ENCODE measurements at regions not wholly inside any gene's neighbourhood (a gene's known extent, or its start where the extent isn't known, plus 50 kb on each side); places are given as distances from the start of the nearest gene placed in this dataset.

DNA sequence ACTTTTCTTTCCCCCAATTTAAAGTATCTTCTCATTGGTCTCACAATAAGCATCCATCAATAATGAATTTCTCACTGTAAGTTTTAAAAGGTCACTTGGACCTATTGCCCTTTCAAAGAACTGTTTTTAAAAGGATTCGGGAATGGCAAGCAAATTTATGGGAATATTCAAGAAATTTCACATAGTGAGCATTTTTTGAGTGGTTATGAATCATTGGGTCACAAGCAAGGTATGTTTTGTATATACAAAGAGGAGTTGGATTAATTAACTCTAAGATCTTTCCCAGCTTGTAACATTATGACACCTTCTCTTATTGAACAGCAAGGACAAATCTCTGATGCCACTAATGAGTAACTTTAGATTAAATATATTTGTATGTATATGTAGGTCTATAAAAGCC lies 165.0 kb downstream of the MOXD1 start:
- Histone ChIP-seq H3K9me3 (ENCODE audit: control extremely low read depth in 1 of 3, control insufficient read depth in 2 of 3, insufficient read depth in 1 of 3, low read length in 2 of 3) (no peaks in the 10 kb centered on the region), H3K27me3 (replicated peaks in 1 of 4; ENCODE audit: control extremely low read depth in 1 of 4, control insufficient read depth in 3 of 4, insufficient read depth in 4 of 4, low read length in 3 of 4) (peaks cover 0 to 3% (median 1%) of the 10 kb centered on the region in 4 experiments), H3K79me2 (ENCODE audit: control insufficient read depth, insufficient read depth, low read length) (no peaks in the 10 kb centered on the region), H3K9ac (ENCODE audit: low read length) (no peak overlapping the region), H3K4me2 (replicated peaks; ENCODE audit: low read depth, low read length, poor library complexity, severe bottlenecking) (no peak overlapping the region), H3K36me3 (replicated peaks in 1 of 2; ENCODE audit: control extremely low read depth in 1 of 2, control insufficient read depth in 1 of 2, extremely low read depth in 1 of 2, insufficient read depth in 2 of 2, low read length in 1 of 2) (no peaks in the 10 kb centered on the region), H3K27ac (ENCODE audit: low read length in 2 of 2) (no peak overlapping the region), H3K4me1 (ENCODE audit: control insufficient read depth in 2 of 2, insufficient read depth in 2 of 2, low read length in 2 of 2) (no peaks in the 10 kb centered on the region), H4K20me1 (ENCODE audit: control insufficient read depth, insufficient read depth, low read length, poor library complexity, severe bottlenecking) (no peaks in the 10 kb centered on the region), H3K4me3 (ENCODE audit: control extremely low read depth in 1 of 5, extremely low read depth in 1 of 5, insufficient read depth in 1 of 5, low read depth in 2 of 5, low read length in 4 of 5) (no peak overlapping the region), H2AFZ (ENCODE audit: insufficient read depth, low read depth, low read length, poor library complexity, severe bottlenecking) (no peak overlapping the region)
- no CpG with 5 or more reads among the region's 1 CpG for WGBS (ENCODE audit: insufficient coverage)
- POLR2A ChIA-PET = no interaction called here
- no peak for TF ChIP-seq EZH2 (IDR thresholded peaks at IDR 0.05; ENCODE audit: borderline replicate concordance, insufficient read depth, low read depth, low read length, poor library complexity, severe bottlenecking)
- TF ChIP-seq, protein P1, sequence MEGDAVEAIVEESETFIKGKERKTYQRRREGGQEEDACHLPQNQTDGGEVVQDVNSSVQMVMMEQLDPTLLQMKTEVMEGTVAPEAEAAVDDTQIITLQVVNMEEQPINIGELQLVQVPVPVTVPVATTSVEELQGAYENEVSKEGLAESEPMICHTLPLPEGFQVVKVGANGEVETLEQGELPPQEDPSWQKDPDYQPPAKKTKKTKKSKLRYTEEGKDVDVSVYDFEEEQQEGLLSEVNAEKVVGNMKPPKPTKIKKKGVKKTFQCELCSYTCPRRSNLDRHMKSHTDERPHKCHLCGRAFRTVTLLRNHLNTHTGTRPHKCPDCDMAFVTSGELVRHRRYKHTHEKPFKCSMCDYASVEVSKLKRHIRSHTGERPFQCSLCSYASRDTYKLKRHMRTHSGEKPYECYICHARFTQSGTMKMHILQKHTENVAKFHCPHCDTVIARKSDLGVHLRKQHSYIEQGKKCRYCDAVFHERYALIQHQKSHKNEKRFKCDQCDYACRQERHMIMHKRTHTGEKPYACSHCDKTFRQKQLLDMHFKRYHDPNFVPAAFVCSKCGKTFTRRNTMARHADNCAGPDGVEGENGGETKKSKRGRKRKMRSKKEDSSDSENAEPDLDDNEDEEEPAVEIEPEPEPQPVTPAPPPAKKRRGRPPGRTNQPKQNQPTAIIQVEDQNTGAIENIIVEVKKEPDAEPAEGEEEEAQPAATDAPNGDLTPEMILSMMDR (IDR thresholded peaks at IDR 0.05) = no peak
- Mint-ChIP-seq H3K27ac (no peak overlapping the region), H3K27me3 (peaks cover 10% of the 10 kb centered on the region), H3K4me1 (peaks cover 5% of the 10 kb centered on the region), H3K9me3 (ENCODE audit: insufficient read depth) (no peaks in the 10 kb centered on the region), H3K4me3 (no peak overlapping the region)
- no peak for ATAC-seq (ENCODE audit: low read depth)
- CTCF ChIA-PET = interaction anchor here (1.0 kb wide), 1 partner anchor 9 kb away, joined by 3 read pairs; no protein-coding TSS in a partner anchor
- intact Hi-C loops (cut with micrococcal nuclease) = no loop called here
- DNase-seq = no peak

DNA sequence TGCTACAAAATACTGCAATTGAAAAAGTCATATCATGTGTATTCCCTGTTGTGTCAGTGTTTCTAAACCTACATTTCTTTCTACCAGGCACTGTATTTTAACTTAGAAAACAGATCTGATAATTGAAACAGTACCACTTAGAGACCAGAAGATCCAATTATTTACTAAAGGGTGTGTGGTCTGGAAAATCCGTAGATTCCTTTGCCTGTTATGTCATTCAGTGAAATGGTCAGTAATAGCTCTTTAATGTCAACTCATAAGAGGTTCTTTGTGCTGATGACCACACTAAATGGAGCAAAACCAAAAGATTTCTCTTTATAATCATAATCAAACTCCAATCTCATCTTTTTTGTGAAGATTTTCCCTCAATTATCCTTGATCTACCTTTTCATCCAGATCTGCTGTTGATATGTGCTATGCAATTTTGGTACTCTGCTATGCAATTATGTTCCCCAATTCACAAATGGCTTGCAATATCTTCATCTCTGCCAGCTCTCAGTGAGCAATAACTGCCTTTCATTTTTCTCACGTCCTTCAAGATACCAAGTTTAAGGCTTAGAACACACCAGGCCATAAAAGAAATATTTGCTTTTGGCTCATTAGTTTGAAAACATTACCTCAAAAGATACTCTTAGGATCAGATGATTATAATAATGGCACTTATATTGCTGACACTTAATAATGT lies 165.5 kb downstream of the MOXD1 start:
- no peaks in the 10 kb centered on the region for H3K36me3 ChIP-seq (replicated peaks in 1 of 2; ENCODE audit: control extremely low read depth in 1 of 2, control insufficient read depth in 1 of 2, extremely low read depth in 1 of 2, insufficient read depth in 2 of 2, low read length in 1 of 2)
- CTCF ChIA-PET = interaction anchor here (1.0 to 1.2 kb wide), 2 partner anchors 8 to 17 kb away, joined by 3 read pairs; no protein-coding TSS in a partner anchor
- intact Hi-C loops (cut with micrococcal nuclease) = no loop called here
- Mint-ChIP-seq H3K4me3 (no peak overlapping the region), H3K9me3 (ENCODE audit: insufficient read depth) (no peaks in the 10 kb centered on the region), H3K27me3 (peaks cover 12% of the 10 kb centered on the region), H3K27ac (no peak overlapping the region), H3K4me1 (no peaks in the 10 kb centered on the region)
- POLR2A ChIA-PET = no interaction called here
- DNase-seq (no peak), ATAC-seq (ENCODE audit: low read depth) (no peak)
- no CpG with 5 or more reads among the region's 2 CpGs for WGBS (ENCODE audit: insufficient coverage)
- H4K20me1 ChIP-seq (ENCODE audit: control insufficient read depth, insufficient read depth, low read length, poor library complexity, severe bottlenecking) = no peaks in the 10 kb centered on the region
- no peaks in the 10 kb centered on the region for H3K79me2 ChIP-seq (ENCODE audit: control insufficient read depth, insufficient read depth, low read length)
- no peak overlapping the region for H3K9ac ChIP-seq (ENCODE audit: low read length)
- TF ChIP-seq, protein P1 (IDR thresholded peaks at IDR 0.05) = no peak
- no peak for TF ChIP-seq EZH2 (IDR thresholded peaks at IDR 0.05; ENCODE audit: borderline replicate concordance, insufficient read depth, low read depth, low read length, poor library complexity, severe bottlenecking)
- no peak overlapping the region for H2AFZ ChIP-seq (ENCODE audit: insufficient read depth, low read depth, low read length, poor library complexity, severe bottlenecking)
- no peak overlapping the region for H3K4me2 ChIP-seq (replicated peaks; ENCODE audit: low read depth, low read length, poor library complexity, severe bottlenecking)
- H3K27me3 ChIP-seq (replicated peaks in 1 of 4; ENCODE audit: control extremely low read depth in 1 of 4, control insufficient read depth in 3 of 4, insufficient read depth in 4 of 4, low read length in 3 of 4) = peaks cover 0 to 3% (median 1%) of the 10 kb centered on the region in 4 experiments
- H3K9me3 ChIP-seq (ENCODE audit: control extremely low read depth in 1 of 3, control insufficient read depth in 2 of 3, insufficient read depth in 1 of 3, low read length in 2 of 3) = no peaks in the 10 kb centered on the region
- H3K4me3 ChIP-seq (ENCODE audit: control extremely low read depth in 1 of 5, extremely low read depth in 1 of 5, insufficient read depth in 1 of 5, low read depth in 2 of 5, low read length in 4 of 5) = no peak overlapping the region
- no peaks in the 10 kb centered on the region for H3K4me1 ChIP-seq (ENCODE audit: control insufficient read depth in 2 of 2, insufficient read depth in 2 of 2, low read length in 2 of 2)
- no peak overlapping the region for H3K27ac ChIP-seq (ENCODE audit: low read length in 2 of 2)

All from B cell (primary cell).